GM23338 (cell line): ENCODE measurements at regions not wholly inside any gene's neighbourhood (a gene's known extent, or its start where the extent isn't known, plus 50 kb on each side); places are given as distances from the start of the nearest gene placed in this dataset.

Source experiments
- ATAC-seq: fragments of 200-7000 bp; cut with Tn5 transposase; 3 replicates; pipeline ENCODE4 v1.9.1; 2020
- DNase-seq: peaks from one replicate; pipeline ENCODE4 v3.0.0-alpha.2; 2015; ENCODE audit warnings: low spot score
- H2AFZ ChIP-seq: fragments of 200-600 bp; sonication (generic); 2 replicates; pipeline ENCODE4 v1.8.0; 2016; ENCODE audit warnings: antibody characterized with exemption, mild to moderate bottlenecking, moderate library complexity
- H3F3A ChIP-seq: fragments of 200-600 bp; sonication (generic); replicated peaks from 2 replicates; pipeline ENCODE4 v1.8.0; 2017; ENCODE audit warnings: antibody characterized with exemption, mixed run types, low read depth
- H3K27ac ChIP-seq: fragments of 200-600 bp; sonication (generic); 2 replicates; pipeline ENCODE4 v1.6.1; 2016; ENCODE audit warnings: low read depth
- H3K27me3 ChIP-seq: fragments of 200-600 bp; sonication (generic); 2 replicates; pipeline ENCODE4 v1.8.0; 2016; ENCODE audit warnings: mild to moderate bottlenecking, mixed run types, moderate library complexity; ENCODE audit not compliant: insufficient read depth
- H3K36me3 ChIP-seq: fragments of 200-600 bp; sonication (generic); 2 replicates; pipeline ENCODE4 v1.8.0; 2016; ENCODE audit warnings: mild to moderate bottlenecking; ENCODE audit not compliant: insufficient read depth
- H3K4me1 ChIP-seq: fragments of 200-600 bp; sonication (generic); 2 replicates; pipeline ENCODE4 v1.8.0; 2016; ENCODE audit warnings: mild to moderate bottlenecking, moderate library complexity; ENCODE audit not compliant: insufficient read depth
- H3K4me2 ChIP-seq: fragments of 200-600 bp; sonication (generic); 2 replicates; pipeline ENCODE4 v1.7.1; 2017; ENCODE audit warnings: mixed run types
- H3K4me3 ChIP-seq: fragments of 200-600 bp; sonication (generic); 2 replicates; pipeline ENCODE4 v1.6.1; 2016; ENCODE audit warnings: mixed run types
- H3K79me2 ChIP-seq: fragments of 200-600 bp; sonication (generic); replicated peaks from 2 replicates; pipeline ENCODE4 v1.8.0; 2017; ENCODE audit warnings: mild to moderate bottlenecking; ENCODE audit not compliant: insufficient read depth
- H3K9me2 ChIP-seq: fragments of 200-600 bp; sonication (generic); 2 replicates; pipeline ENCODE4 v1.8.0; 2017; ENCODE audit not compliant: insufficient read depth
- H4K20me1 ChIP-seq: fragments of 200-600 bp; sonication (generic); replicated peaks from 2 replicates; pipeline ENCODE4 v1.8.0; 2017; ENCODE audit warnings: mild to moderate bottlenecking; ENCODE audit not compliant: insufficient read depth
- H3K27ac Mint-ChIP-seq: 2 replicates; pipeline ENCODE4 v1.8.0; 2020; ENCODE audit warnings: inconsistent platforms, mild to moderate bottlenecking, moderate library complexity, mixed read lengths
- H3K27me3 Mint-ChIP-seq: 3 replicates; pipeline ENCODE4 v1.8.0; 2022; ENCODE audit warnings: low read depth, mild to moderate bottlenecking, moderate library complexity, mixed read lengths, inconsistent platforms; ENCODE audit not compliant: insufficient read depth, poor library complexity
- H3K36me3 Mint-ChIP-seq: 3 replicates; pipeline ENCODE4 v1.8.0; 2021; ENCODE audit warnings: low read depth, mild to moderate bottlenecking, inconsistent platforms, moderate library complexity, mixed read lengths
- H3K4me1 Mint-ChIP-seq: 3 replicates; pipeline ENCODE4 v1.8.0; 2020; ENCODE audit warnings: mild to moderate bottlenecking, inconsistent platforms, mixed read lengths
- H3K4me3 Mint-ChIP-seq: 3 replicates; pipeline ENCODE4 v1.8.0; 2021; ENCODE audit warnings: moderate library complexity, mild to moderate bottlenecking, inconsistent platforms, mixed read lengths
- H3K9me3 Mint-ChIP-seq: 3 replicates; pipeline ENCODE4 v1.8.0; 2020; ENCODE audit warnings: moderate library complexity, mild to moderate bottlenecking, inconsistent platforms, mixed read lengths
- CREB1 ChIP-seq: fragments of 250-450 bp; sonication (Bioruptor Pico); IDR thresholded peaks from 2 replicates; pipeline ENCODE4 v1.5.0; 2020; ENCODE audit warnings: low read depth, mild to moderate bottlenecking, moderate library complexity
- EZH2 ChIP-seq: fragments of 200-600 bp; sonication (generic); IDR thresholded peaks from one replicate; pipeline ENCODE4 v1.8.0; 2017; ENCODE audit warnings: antibody characterized with exemption, mild to moderate bottlenecking, low read depth; ENCODE audit not compliant: unreplicated experiment
- EZH2phosphoT487 ChIP-seq: fragments of 200-600 bp; sonication (generic); IDR thresholded peaks from one replicate; pipeline ENCODE4 v1.8.1; 2018; ENCODE audit warnings: antibody characterized with exemption; ENCODE audit not compliant: unreplicated experiment
- JUNB ChIP-seq: IDR thresholded peaks from one replicate; pipeline ENCODE4 v1.6.1; 2016; ENCODE audit warnings: antibody characterized with exemption; ENCODE audit not compliant: unreplicated experiment
- NANOG ChIP-seq: IDR thresholded peaks from 2 replicates; pipeline ENCODE4 v1.6.1; 2016; ENCODE audit warnings: antibody characterized with exemption, borderline replicate concordance
- STAT1 ChIP-seq: IDR thresholded peaks from one replicate; pipeline ENCODE4 v1.6.1; 2016; ENCODE audit warnings: antibody characterized with exemption; ENCODE audit not compliant: unreplicated experiment
- ZNF331 ChIP-seq: fragments of 250-450 bp; sonication (Bioruptor Pico); IDR thresholded peaks from 2 replicates; pipeline ENCODE4 v1.5.0; 2020; ENCODE audit warnings: low read depth, mild to moderate bottlenecking, moderate library complexity
- TF ChIP-seq, protein P1 (sequence below), 2 experiments: fragments of 200-600 bp in 1 of 2; sonication (generic) in 1 of 2; conservative IDR thresholded peaks; 2 replicates each; pipeline versions ENCODE4 v1.5.1 to v1.6.1; 2016 to 2017; ENCODE audit warnings: antibody characterized with exemption in 2 of 2, low read depth in 2 of 2, mild to moderate bottlenecking in 2 of 2, moderate library complexity in 1 of 2
- TF ChIP-seq, protein P2 (sequence below): IDR thresholded peaks from 2 replicates; pipeline ENCODE4 v1.6.1; 2016; ENCODE audit warnings: antibody characterized with exemption

DNA sequence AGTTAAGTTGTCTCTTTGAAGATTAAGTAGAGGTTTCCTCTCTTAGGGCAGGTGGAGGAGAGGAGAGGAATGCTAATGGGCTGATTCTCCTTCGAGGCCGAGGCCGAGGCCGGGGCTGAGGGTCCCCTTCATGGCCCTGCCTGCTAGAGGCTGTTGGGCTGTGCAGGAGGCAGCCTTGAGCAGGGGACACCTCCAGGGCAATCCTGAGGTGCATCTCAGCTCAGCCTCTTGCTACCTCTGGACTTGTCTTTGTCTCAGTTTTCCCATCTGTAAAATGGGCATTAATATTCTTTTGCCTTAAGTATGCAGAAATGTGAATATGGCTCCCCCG, 97.7 kb upstream of the PRR20G start:
- Histone ChIP-seq H3K27ac (no peak overlapping the region), H2AFZ (no peak overlapping the region), H4K20me1 (no peaks in the 10 kb centered on the region), H3K4me2 (no peak overlapping the region), H3F3A (no peaks in the 10 kb centered on the region), H3K4me1 (no peaks in the 10 kb centered on the region), H3K36me3 (no peaks in the 10 kb centered on the region), H3K4me3 (no peak overlapping the region), H3K27me3 (no peaks in the 10 kb centered on the region), H3K9me2 (no peaks in the 10 kb centered on the region), H3K79me2 (no peaks in the 10 kb centered on the region)
- Mint-ChIP-seq H3K4me3 (no peak overlapping the region), H3K27me3 (peaks cover 3% of the 10 kb centered on the region), H3K36me3 (no peaks in the 10 kb centered on the region; the same call in 1 of the 3 replicates), H3K4me1 (no peaks in the 10 kb centered on the region; the same call in 2 of the 3 replicates), H3K27ac (no peak overlapping the region), H3K9me3 (peaks cover 8% of the 10 kb centered on the region; the same call in 2 of the 3 replicates)
- ATAC-seq (no peak; the same call in 2 of the 3 replicates), DNase-seq (no peak)
- no peak for TF ChIP-seq NANOG
- no peak for TF ChIP-seq STAT1
- TF ChIP-seq ZNF331 (CRISPR knock-in tag) = no peak

DNA sequence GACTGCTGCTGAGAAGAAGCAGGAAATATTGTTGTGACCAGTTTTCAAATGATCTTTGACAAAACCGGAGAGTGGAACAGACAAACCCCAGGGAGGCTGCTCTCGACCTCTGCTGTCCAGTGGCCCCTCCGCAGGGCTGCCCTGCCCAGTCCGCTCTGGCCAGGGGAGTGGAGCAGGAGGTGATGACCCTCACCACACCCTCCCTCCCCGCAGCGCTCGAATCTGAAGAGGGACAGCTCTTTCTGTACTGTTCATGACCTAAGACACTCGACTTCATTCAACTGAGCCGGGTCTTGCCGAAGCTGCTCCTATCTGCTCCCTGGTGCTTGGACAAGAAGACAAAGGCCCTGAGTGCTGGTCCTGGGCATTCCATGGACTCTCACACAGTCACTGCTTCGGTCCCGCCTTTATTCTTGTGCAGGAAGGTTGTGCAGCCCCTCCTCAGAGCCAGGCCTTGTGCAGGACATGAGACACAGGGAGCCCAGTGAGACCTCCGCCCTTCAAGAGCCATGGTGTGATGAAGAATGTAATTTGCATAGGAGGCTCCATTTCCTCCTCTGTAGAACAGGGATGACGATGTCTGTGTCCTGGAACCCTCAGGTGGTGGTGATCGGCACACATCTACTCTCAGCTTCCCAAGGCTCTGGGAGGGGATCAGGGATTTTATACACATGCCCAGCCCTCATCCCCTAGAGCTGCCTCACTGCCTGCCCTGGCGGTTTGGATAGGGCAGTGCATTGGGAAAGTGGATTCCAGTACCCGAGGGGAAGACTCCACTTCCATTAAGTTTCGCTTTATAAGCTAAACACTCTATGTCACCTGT, 97.1 kb upstream of the PRR20G start:
- peak overlapping the region; percentile 69 for H2AFZ ChIP-seq
- H3F3A ChIP-seq = no peaks in the 10 kb centered on the region
- no peak overlapping the region for H3K4me3 ChIP-seq
- no peak overlapping the region for H3K4me2 ChIP-seq
- no peaks in the 10 kb centered on the region for H3K4me1 ChIP-seq
- no peaks in the 10 kb centered on the region for H4K20me1 ChIP-seq
- no peaks in the 10 kb centered on the region; the same call in 1 of the 3 replicates for H3K36me3 Mint-ChIP-seq
- H3K9me2 ChIP-seq = no peaks in the 10 kb centered on the region
- H3K27me3 ChIP-seq = no peaks in the 10 kb centered on the region
- TF ChIP-seq, protein P1, sequence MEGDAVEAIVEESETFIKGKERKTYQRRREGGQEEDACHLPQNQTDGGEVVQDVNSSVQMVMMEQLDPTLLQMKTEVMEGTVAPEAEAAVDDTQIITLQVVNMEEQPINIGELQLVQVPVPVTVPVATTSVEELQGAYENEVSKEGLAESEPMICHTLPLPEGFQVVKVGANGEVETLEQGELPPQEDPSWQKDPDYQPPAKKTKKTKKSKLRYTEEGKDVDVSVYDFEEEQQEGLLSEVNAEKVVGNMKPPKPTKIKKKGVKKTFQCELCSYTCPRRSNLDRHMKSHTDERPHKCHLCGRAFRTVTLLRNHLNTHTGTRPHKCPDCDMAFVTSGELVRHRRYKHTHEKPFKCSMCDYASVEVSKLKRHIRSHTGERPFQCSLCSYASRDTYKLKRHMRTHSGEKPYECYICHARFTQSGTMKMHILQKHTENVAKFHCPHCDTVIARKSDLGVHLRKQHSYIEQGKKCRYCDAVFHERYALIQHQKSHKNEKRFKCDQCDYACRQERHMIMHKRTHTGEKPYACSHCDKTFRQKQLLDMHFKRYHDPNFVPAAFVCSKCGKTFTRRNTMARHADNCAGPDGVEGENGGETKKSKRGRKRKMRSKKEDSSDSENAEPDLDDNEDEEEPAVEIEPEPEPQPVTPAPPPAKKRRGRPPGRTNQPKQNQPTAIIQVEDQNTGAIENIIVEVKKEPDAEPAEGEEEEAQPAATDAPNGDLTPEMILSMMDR (conservative IDR thresholded peaks at IDR 0.05; ENCODE audit: low read depth in 2 of 2) = peak in 1 of 2 experiments; percentile 20; a peak in 1 of 4 replicates
- TF ChIP-seq ZNF331 (CRISPR knock-in tag) = no peak
- peak; percentile 71 for ATAC-seq
- H3K9me3 Mint-ChIP-seq = peaks cover 8% of the 10 kb centered on the region; the same call in 2 of the 3 replicates
- no peaks in the 10 kb centered on the region; the same call in 2 of the 3 replicates for H3K4me1 Mint-ChIP-seq
- H3K27ac ChIP-seq = no peak overlapping the region
- no peaks in the 10 kb centered on the region for H3K79me2 ChIP-seq
- peak; percentile 30 for DNase-seq
- no peak overlapping the region for H3K27ac Mint-ChIP-seq
- peaks cover 3% of the 10 kb centered on the region for H3K27me3 Mint-ChIP-seq
- no peak overlapping the region for H3K4me3 Mint-ChIP-seq
- no peaks in the 10 kb centered on the region for H3K36me3 ChIP-seq

DNA sequence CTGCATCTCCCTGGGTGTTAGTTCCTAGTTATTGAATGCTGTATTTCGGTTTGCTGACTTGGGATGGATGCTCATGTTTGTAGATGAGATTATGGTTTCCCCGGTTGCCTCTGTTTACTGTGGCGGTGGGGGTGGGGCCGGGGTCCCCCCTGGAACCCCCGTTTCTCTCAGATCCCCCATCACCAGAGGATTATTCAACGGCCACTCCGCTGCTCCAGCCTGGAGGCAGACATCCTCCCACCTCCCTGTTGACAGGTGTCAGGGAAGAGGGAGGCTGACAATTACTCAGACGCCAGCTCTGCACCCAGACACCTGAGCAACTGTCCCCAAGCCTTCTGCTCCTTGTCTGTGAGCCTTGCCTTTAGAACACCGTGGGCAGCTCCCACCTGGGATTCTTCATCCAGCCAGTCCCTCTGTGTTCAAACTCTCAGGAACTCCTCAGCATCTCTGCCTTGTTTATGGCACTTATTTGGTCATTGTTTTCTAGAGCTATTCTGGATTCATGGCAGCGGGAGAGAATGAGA, 95.9 kb upstream of the PRR20G start:
- no peaks in the 10 kb centered on the region; the same call in 1 of the 3 replicates for H3K36me3 Mint-ChIP-seq
- no peaks in the 10 kb centered on the region for H3K27me3 ChIP-seq
- H3K27ac ChIP-seq = no peak overlapping the region
- H3K36me3 ChIP-seq = no peaks in the 10 kb centered on the region
- H3K4me1 Mint-ChIP-seq = no peaks in the 10 kb centered on the region
- no peak overlapping the region for H2AFZ ChIP-seq
- no peaks in the 10 kb centered on the region for H3F3A ChIP-seq
- H3K4me3 ChIP-seq = no peak overlapping the region
- no peaks in the 10 kb centered on the region for H3K27me3 Mint-ChIP-seq
- no peaks in the 10 kb centered on the region for H3K79me2 ChIP-seq
- ATAC-seq (no peak), DNase-seq (no peak)
- H3K27ac Mint-ChIP-seq = no peak overlapping the region
- peaks cover 8% of the 10 kb centered on the region; the same call in 2 of the 3 replicates for H3K9me3 Mint-ChIP-seq
- H3K4me3 Mint-ChIP-seq = no peak overlapping the region
- no peaks in the 10 kb centered on the region for H4K20me1 ChIP-seq
- H3K9me2 ChIP-seq = no peaks in the 10 kb centered on the region
- H3K4me2 ChIP-seq = no peak overlapping the region
- no peaks in the 10 kb centered on the region for H3K4me1 ChIP-seq
- TF ChIP-seq JUNB (no peak), EZH2 (no peak), ZNF331 (CRISPR knock-in tag) (no peak), EZH2phosphoT487 (no peak), NANOG (no peak), CREB1 (CRISPR knock-in tag) (no peak), STAT1 (no peak)
- TF ChIP-seq, protein P2, sequence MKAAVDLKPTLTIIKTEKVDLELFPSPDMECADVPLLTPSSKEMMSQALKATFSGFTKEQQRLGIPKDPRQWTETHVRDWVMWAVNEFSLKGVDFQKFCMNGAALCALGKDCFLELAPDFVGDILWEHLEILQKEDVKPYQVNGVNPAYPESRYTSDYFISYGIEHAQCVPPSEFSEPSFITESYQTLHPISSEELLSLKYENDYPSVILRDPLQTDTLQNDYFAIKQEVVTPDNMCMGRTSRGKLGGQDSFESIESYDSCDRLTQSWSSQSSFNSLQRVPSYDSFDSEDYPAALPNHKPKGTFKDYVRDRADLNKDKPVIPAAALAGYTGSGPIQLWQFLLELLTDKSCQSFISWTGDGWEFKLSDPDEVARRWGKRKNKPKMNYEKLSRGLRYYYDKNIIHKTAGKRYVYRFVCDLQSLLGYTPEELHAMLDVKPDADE = no peak
- TF ChIP-seq, protein P1 (conservative IDR thresholded peaks at IDR 0.05; ENCODE audit: low read depth in 2 of 2) = no peak
